HG03064 (cell line): ENCODE measurements at regions not wholly inside any gene's neighbourhood (a gene's known extent, or its start where the extent isn't known, plus 50 kb on each side); places are given as distances from the start of the nearest gene placed in this dataset.
A peak's percentile ranks its signal among the peaks of the same experiment; 100 is the strongest.

ENCODE experiments used
- ATAC-seq: cut with Tn5 transposase; IDR thresholded peaks from one replicate; pipeline ENCODE4 v1.9.1; 2021; ENCODE audit warnings: low read depth; ENCODE audit not compliant: unreplicated experiment

DNA sequence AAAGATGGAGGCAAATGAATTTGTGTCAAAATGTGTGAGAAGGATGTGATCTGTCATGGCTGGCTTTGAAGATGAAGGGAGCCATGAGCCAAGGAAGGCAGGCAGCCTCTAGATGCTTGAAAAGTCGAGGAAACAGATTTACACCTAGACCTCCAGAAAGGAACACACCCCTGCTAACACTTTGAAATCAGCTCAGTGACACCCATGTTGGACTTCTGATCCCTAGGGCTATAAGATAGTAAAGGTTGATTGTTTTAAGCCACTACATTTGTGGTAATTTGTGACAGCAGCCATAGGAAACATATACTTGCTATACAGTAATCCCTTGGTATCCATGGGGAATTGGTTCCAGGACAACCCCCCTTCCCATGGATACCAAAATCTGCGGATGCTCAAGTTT lies 80.5 kb upstream of the DYRK2 start:
- no peak for ATAC-seq

DNA sequence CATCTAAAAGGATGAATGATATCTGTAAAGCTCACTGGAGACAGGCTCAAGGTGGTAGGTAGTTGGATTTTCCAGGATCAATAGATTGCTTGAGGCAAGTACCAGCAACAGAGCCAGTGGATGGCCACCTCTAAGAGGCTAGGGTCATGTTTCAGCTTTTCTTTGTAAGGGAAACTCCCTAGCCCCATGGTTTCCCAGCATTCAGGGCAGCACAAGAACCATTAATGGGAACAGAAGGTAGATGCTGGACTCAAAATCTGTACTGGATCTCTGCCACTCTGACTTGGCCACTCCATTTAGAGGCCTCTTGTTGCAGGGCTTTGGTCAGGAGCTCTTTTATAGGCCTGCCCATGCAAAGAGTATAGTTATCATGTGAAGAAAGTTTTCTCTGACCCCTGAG lies 76.1 kb upstream of the DYRK2 start:
- no peak for ATAC-seq

DNA sequence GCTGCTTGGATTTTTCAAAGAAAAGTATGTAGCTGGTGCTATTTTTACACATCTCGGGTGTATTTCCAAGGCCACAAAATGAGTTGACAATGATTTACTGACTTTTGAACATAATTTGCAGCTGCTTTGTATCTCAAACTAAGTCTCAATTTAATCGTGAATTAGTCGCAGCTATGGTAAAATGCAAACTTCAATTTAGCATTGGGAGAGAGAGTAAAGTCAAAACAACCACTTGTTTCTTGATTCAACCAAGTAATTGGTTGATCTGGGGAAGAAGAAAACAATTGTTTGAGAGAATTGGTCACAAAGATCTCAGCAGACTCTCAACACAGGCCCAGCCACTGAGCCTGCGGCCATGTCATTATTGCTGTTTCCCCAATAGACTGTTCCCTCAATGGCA lies 75.0 kb upstream of the DYRK2 start:
- no peak for ATAC-seq

DNA sequence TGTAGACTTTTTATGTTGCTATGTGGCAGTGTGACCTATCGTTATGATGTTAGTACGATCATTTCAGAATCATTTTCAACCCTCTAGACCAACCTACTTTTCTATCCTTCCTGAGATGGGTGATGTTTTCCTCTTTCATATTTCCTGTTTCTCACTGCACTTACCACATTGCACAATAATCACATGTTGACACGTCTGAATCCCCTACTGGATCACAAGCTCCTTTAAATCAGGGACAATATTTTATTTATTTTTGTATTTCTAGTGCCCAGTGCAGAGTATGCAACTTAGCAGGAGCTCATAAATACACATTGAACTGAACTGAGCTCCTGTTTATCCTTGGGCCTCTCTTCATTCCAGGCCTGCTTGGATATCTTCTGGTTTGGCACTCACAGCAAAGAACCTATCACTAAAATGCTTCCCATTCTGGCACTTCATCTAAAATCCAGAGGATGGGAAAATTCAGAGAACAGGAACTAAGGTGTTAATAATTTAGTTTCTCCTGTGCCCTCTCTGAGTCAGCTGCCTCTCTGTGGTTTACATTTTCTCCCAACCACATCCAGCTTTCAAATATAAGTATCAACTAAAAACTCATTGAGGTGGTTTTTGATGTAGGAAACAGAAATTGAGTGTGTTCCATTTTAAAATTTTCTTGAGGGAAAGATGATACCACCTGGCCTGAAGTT lies 69.4 kb upstream of the DYRK2 start:
- no peak for ATAC-seq

DNA sequence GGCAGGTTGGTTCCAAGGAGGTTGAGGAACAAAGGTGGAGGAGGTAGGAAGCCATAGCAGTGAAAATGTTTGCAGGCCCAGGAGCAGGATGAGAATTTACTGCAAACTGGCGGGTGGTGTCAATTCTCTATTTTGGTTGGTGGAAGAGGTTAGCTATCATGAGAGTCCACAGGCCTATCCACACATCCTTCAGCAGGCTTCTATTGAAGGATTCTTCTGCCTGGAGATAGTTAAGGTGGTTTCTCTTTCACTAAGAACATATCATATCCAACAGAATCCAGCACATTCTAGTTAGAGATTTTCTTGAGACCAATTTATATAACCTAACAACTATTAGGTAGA lies 68.9 kb upstream of the DYRK2 start:
- no peak for ATAC-seq

DNA sequence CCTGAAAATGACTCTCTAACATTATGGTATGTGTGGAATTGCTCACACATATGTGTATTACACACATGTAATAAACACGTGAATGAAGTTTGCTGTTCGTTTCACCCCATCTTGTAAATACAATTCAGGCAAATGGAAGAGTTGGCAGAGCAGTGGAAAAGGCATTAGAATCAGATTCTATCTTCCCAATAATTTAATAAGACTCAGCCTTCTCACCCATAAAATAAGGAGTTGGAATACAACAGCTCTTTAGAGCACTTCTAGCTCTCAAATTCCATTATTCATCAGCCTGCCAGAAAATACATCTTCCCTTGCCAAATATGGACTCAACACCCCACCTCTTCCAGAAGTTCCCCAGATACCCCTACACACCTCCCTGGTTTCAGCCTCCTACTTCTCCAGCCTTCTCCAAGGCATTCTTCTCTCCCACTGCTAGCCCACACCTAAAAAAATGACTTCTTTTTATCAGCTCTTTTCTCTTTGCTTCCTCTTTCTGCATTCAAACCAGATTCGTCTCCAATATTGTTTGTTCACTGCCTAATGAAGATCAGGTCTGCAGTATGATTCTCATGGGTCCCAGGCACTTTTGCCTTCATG lies 66.2 kb upstream of the DYRK2 start:
- no peak for ATAC-seq

DNA sequence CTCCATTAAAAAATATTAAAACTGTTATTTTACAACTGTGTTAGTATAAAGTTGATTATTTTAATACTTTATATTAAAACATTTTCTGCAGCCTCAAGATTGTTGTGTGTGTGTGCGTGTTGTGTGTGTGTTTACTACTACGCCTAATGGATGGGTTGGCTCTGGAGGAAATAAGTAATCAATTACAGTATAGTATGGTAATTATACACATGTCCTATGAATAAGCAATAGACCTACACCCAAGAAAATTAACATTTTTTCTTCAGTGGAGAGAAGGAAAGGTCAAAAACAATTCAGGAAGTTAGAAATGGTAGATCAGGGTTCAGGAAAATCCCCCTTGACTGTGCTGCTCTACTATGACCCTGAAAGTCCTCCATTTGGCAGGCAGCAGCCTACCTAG lies 65.7 kb upstream of the DYRK2 start:
- no peak for ATAC-seq

DNA sequence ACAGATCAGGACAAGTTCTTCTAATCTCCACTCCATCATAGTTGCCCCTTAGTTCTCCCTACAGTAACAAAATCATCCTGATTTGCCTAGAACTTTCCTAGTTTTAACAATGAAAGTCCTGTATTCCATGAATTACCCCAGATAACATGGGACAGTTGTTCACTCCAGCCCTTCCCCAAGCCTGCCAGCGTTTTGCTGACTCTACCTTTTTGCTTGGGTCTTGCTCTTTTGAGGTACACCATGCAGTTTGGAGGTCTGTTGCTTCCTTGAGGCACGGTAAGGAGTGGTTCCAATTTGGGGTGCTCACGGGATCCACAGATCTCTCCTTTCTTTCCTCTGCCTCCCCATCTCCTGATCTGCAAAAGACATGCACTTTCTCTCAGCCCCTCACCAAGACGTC lies 61.6 kb upstream of the DYRK2 start:
- no peak for ATAC-seq

DNA sequence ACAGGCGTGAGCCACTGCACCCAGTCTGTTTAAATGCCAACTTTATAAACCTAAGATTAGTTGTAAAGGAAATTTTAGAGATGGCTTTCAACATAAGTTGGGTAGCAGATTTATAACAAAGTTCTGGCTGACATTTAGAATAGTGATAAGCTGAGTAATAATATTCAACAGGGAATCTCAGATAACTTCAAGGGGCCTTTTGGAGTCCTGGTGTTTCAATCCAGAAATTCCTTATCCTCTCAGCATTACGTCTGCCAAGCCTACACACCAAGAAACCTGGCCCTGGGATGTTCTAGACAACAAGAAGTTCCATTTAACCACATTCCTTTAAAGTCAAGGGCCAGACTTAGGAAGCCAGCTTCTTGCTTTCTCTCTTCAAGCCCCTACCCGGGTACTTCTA lies 59.5 kb upstream of the DYRK2 start:
- ATAC-seq = no peak

DNA sequence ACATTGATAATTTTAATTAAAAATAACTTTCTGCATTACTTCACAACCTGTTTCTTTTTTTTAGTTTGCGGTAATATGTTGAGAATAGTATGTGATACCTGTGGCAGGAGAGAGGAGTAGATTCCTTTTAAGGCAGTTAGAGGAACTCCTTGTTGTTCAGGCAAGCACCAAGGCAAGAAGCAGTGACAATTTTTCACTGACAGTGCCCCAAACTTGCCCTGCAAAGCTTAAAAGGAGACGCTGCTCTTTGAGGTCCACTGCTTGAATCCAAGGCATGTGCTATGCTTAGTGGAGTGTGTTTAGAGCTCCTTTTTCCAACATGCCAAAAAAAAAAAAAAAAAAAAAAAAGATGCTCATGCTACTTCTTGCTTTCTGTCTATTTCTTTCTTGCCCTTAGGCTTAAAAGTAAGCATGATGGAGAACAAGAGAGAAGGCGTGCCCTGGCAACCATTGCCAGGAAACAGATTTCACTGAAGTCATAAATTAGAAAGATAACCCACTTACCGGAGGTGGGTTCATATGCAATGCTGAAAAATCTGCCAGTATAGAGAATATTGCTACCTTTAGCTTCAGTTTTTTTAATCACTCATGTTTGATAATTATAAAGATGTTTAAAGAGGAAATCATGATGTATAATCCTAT lies 58.3 kb upstream of the DYRK2 start:
- ATAC-seq = no peak

DNA sequence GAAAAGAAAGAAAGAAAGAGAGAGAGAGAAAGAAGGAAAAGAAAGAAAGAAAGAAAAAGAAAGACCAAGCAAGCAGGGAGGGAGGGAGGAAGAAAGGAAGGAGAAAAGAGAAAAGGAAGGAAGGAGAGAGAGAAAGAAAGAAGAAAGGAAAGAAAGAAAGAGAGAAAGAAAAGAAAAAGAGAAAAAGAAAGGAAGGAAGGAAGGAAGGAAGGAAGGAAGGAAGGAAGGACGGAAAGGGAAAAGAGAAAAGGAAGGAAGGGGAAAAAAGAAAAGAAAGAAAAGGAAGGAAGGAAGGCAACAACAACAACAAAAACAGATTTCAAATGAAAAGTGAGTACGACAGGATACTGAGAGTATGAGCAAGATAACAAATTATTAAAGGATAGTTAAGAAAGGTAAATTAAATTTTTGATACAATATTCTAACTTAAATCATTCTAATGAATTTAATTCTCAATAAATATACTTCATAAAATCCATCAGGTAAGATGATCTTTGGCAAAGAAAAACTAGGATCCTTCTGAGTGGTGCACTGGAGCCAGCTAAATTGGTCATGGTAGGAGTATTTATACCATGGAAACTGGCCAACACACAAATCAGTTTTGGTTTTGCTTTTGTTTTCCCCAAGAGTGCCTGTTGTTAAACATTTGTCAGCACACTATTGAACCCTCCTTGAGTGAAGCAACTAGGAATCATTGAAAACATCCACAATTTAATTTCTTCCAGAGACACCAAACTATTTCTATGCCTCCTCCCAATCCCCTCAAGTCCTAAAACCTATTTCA lies 56.1 kb upstream of the DYRK2 start:
- peak; percentile 77 for ATAC-seq

DNA sequence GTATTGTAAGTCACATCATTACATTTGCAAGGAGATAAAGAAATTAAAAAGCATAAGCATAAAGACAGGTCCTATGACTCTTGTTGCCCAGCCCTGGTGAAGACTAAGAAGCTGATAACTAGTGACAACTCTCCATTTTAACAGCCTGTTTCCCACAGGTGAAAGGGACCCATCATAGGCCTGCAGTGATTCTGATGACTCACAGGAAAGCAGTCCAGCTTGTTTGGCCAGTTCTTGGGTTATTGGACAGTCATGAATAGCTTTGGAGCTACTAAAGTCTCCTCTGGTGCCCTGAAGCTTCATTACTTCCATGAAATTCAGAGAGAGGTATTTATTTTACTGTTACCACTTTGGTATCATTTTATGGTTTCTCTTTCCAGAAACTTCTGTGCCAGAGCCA lies 55.5 kb upstream of the DYRK2 start:
- peak; percentile 21 for ATAC-seq

DNA sequence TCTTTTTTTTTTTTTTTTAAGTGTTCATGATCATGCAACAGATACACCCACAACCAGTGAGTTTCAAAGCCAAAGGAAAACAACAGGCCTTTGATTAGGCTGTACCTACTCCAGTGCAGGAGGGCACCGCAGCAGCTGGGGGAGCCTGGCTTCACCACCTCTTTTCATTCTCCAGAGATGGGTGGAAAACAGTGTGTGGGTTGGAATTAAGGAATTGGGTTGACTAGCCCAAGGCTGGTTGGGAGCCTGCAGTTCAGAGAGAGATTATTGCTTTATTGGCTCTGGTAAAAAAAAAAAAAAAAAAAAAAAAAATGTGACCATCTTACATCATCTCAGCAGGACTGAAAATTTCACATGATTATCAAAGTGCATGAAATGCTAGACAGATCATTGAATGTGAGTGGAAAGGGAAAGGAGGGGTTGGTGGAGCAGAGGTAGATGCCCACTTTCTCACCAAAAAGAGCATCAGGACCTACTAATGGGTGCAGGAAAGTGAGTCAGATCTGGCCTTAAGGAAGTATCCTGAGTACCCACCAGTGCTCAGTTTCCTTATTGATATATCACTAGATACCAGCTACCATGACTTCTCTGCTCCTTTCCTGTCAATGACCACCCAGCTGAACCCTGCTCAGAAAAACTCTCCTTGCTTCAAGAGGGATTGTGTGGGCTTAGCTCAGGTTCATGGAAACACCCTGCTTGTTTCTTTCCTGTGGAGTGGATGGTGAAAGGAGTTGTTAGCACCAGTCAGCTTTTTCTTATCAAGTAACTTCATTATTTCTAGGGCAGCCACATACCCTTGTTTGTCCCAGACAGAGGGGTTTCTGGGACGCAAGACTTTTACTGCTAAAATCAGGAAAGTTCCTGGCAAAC lies 54.8 kb upstream of the DYRK2 start:
- ATAC-seq = no peak

DNA sequence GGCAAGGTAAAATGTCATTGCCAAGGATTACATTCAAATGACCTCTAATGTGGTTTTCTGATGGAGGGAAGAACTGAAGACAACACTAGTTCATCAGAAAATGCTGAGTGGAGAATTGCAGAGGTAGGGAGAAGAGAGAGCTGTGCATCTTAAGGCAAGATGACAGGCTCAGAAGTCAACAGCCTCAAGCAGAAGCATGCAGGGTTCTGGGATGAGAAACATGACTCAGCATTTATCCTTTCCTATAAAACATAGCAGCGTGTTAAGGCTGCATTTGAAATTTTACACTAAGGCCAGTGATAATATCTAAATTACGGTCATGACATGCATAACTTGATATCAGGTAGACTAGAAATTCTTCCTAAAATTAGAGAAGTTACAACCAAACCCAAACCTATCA lies 53.7 kb upstream of the DYRK2 start:
- ATAC-seq = no peak

DNA sequence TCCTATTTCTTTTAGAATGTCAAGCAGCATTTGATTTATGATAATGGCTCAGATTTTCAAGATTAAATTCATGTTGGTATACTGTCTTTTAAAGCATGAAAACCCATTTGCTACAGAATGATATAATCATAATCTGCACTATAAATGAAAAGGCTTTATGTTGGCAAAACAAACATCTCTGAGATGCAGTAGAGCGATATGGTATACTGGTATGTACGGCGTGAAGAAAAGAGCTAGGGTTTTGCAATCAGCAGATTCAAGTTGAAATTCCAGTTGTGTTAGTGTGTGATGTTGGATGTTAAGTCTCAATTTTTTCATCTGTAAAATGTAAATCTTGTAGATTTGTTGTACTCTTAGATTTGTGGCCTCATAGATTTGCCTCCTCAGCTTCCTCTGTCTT lies 53.2 kb upstream of the DYRK2 start:
- no peak for ATAC-seq

DNA sequence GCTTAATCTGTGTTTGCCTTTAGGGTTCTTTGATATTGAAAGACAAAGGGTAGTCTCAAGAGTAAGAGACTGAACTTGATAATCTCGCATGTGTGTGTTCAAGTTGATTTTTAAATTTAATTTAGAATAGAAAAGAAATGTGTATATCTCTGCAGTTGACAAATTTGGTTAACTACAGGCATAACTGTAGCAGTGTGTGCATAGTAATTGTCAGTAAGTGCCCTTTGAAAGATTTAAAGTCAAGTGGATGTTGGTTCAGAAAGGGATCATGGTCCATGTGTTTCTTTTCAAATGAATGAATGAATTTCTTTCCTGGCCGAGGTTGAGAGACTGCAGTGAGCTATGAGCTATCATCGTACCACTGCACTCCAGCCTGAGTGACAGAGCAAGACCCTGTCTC lies 49.9 kb upstream of the DYRK2 start:
- no peak for ATAC-seq
